Neural progenitor cell (in vitro differentiated cells): ENCODE measurements at regions not wholly inside any gene's neighbourhood (a gene's known extent, or its start where the extent isn't known, plus 50 kb on each side); places are given as distances from the start of the nearest gene placed in this dataset.

ENCODE experiments used
- DNase-seq: peaks from one replicate; pipeline ENCODE4 v3.0.0-alpha.2; 2016; ENCODE audit warnings: low spot score
- H2AFZ ChIP-seq: fragments of 200-600 bp; sonication (generic); replicated peaks from 2 replicates; pipeline ENCODE4 v1.6.1; 2016; ENCODE audit warnings: antibody characterized with exemption
- H3F3A ChIP-seq: fragments of 200-600 bp; sonication (generic); 2 replicates; pipeline ENCODE4 v1.6.1; 2016; ENCODE audit warnings: antibody characterized with exemption, low read depth
- H3K27ac ChIP-seq: fragments of 200-600 bp; sonication (generic); 2 replicates; pipeline ENCODE4 v1.5.1; 2016; ENCODE audit warnings: mild to moderate bottlenecking
- H3K27me3 ChIP-seq: fragments of 200-600 bp; sonication (generic); 2 replicates; pipeline ENCODE4 v1.6.1; 2016; ENCODE audit warnings: mild to moderate bottlenecking, moderate library complexity
- H3K36me3 ChIP-seq: fragments of 200-600 bp; sonication (generic); 2 replicates; pipeline ENCODE4 v1.5.1; 2016
- H3K4me1 ChIP-seq: fragments of 200-600 bp; sonication (generic); 2 replicates; pipeline ENCODE4 v1.6.1; 2016; ENCODE audit warnings: mixed run types
- H3K4me2 ChIP-seq: fragments of 200-600 bp; sonication (generic); 2 replicates; pipeline ENCODE4 v1.6.1; 2016
- H3K4me3 ChIP-seq: fragments of 200-600 bp; sonication (generic); 2 replicates; pipeline ENCODE4 v1.5.1; 2016
- H3K79me2 ChIP-seq: fragments of 200-600 bp; sonication (generic); 2 replicates; pipeline ENCODE4 v1.6.1; 2016; ENCODE audit warnings: low read depth
- H3K9ac ChIP-seq: fragments of 200-600 bp; sonication (generic); 2 replicates; pipeline ENCODE4 v1.6.1; 2016
- H3K9me3 ChIP-seq: fragments of 200-600 bp; sonication (generic); 2 replicates; pipeline ENCODE4 v1.5.1; 2016; ENCODE audit warnings: low read depth
- H4K20me1 ChIP-seq: fragments of 200-600 bp; sonication (generic); 2 replicates; pipeline ENCODE4 v1.6.1; 2016; ENCODE audit warnings: low read depth
- H3K27ac Mint-ChIP-seq: 3 replicates; pipeline ENCODE4 v1.8.0; 2021; ENCODE audit warnings: mixed read lengths
- H3K27me3 Mint-ChIP-seq: 2 replicates; pipeline ENCODE4 v1.8.0; 2022; ENCODE audit warnings: low read depth, mild to moderate bottlenecking, inconsistent platforms, moderate library complexity, mixed read lengths; ENCODE audit not compliant: insufficient read depth
- H3K36me3 Mint-ChIP-seq: 3 replicates; pipeline ENCODE4 v1.8.0; 2021; ENCODE audit warnings: mixed read lengths
- H3K4me1 Mint-ChIP-seq: 3 replicates; pipeline ENCODE4 v1.8.0; 2021; ENCODE audit warnings: mixed read lengths
- H3K4me3 Mint-ChIP-seq: 3 replicates; pipeline ENCODE4 v1.8.0; 2021; ENCODE audit warnings: mild to moderate bottlenecking, moderate library complexity, mixed read lengths
- H3K9me3 Mint-ChIP-seq: 3 replicates; pipeline ENCODE4 v1.8.0; 2020; ENCODE audit warnings: mixed read lengths
- EZH2 ChIP-seq: fragments of 200-600 bp; sonication (generic); IDR thresholded peaks from 2 replicates; pipeline ENCODE4 v1.6.1; 2017; ENCODE audit warnings: antibody characterized with exemption, mild to moderate bottlenecking, moderate library complexity
- EZH2phosphoT487 ChIP-seq: fragments of 200-600 bp; sonication (generic); IDR thresholded peaks from 2 replicates; pipeline ENCODE4 v1.6.1; 2017; ENCODE audit warnings: antibody characterized with exemption
- TF ChIP-seq, protein P1 (sequence below): fragments of 200-600 bp; sonication (generic); IDR thresholded peaks from 2 replicates; pipeline ENCODE4 v1.5.1; 2017; ENCODE audit warnings: antibody characterized with exemption, mild to moderate bottlenecking

DNA sequence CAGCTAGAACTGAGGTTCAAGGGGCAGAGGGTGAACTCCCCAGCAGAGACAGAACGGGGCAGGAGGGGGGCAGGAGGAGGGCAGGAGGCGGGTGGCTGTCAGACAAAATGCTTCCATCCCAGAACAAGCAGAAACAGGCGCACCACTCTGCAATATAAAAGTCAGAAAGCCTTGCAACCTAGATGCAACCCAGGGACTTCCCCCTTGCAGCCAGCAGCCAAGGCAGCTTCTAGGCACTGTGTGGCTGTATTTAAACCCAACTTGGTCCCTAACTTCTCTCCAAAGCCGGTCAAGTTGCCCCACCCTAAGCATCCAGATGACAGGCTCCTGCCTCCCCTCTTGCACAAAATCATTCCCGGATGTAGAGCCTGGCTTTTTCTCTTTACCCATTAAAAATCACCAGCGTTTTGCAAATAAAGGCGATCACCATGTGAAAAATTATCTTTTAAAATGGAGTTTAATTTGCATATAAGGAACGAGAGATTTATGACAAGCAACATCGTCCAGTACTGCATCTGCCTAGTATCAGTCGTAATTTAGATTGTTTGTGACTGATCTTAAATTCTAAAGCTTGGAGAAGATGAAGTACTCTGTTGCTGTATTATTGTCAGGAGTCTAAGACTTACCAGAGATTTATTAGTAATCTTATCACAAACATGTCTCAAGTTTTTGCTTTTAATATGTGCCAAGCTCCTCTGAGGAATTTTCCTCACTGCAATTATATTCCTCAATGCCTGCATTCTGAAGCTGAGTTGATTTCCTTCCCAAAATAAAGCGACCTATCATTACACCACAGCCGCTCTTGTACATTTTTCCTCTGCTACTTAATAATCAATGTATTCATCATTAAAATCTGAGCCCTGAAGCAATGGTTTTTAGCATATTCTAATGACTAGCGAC, 307.1 kb upstream of the ZNF507 start:
- H3K79me2 ChIP-seq: no peaks in the 10 kb centered on the region
- DNase-seq: no peak
- no peak overlapping the region for H3K4me3 ChIP-seq
- Mint-ChIP-seq H3K4me3 (no peak overlapping the region), H3K4me1 (no peaks in the 10 kb centered on the region), H3K36me3 (no peaks in the 10 kb centered on the region), H3K9me3 (no peaks in the 10 kb centered on the region), H3K27ac (no peak overlapping the region), H3K27me3 (peaks cover 14% of the 10 kb centered on the region)
- no peak overlapping the region for H3K4me2 ChIP-seq
- H3K27me3 ChIP-seq: peaks cover 24% of the 10 kb centered on the region
- H3K4me1 ChIP-seq: no peaks in the 10 kb centered on the region
- H3K9me3 ChIP-seq: no peaks in the 10 kb centered on the region
- H2AFZ ChIP-seq: no peak overlapping the region
- TF ChIP-seq, protein P1, sequence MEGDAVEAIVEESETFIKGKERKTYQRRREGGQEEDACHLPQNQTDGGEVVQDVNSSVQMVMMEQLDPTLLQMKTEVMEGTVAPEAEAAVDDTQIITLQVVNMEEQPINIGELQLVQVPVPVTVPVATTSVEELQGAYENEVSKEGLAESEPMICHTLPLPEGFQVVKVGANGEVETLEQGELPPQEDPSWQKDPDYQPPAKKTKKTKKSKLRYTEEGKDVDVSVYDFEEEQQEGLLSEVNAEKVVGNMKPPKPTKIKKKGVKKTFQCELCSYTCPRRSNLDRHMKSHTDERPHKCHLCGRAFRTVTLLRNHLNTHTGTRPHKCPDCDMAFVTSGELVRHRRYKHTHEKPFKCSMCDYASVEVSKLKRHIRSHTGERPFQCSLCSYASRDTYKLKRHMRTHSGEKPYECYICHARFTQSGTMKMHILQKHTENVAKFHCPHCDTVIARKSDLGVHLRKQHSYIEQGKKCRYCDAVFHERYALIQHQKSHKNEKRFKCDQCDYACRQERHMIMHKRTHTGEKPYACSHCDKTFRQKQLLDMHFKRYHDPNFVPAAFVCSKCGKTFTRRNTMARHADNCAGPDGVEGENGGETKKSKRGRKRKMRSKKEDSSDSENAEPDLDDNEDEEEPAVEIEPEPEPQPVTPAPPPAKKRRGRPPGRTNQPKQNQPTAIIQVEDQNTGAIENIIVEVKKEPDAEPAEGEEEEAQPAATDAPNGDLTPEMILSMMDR: no peak
- TF ChIP-seq EZH2phosphoT487 (no peak), EZH2 (no peak)
- H3F3A ChIP-seq: no peaks in the 10 kb centered on the region
- H3K27ac ChIP-seq: no peak overlapping the region
- no peak overlapping the region for H3K9ac ChIP-seq
- no peaks in the 10 kb centered on the region for H3K36me3 ChIP-seq
- H4K20me1 ChIP-seq: no peaks in the 10 kb centered on the region

GRCh38 chr19:32038961-32039360, 306.4 kb upstream of the ZNF507 start:
- Histone ChIP-seq H3F3A (no peaks in the 10 kb centered on the region), H3K27ac (no peak overlapping the region), H3K4me2 (no peak overlapping the region), H3K9ac (no peak overlapping the region), H4K20me1 (no peaks in the 10 kb centered on the region), H3K27me3 (peaks cover 24% of the 10 kb centered on the region), H3K36me3 (no peaks in the 10 kb centered on the region), H3K4me3 (no peak overlapping the region), H3K79me2 (no peaks in the 10 kb centered on the region), H3K4me1 (no peaks in the 10 kb centered on the region), H3K9me3 (no peaks in the 10 kb centered on the region), H2AFZ (no peak overlapping the region)
- H3K9me3 Mint-ChIP-seq: no peaks in the 10 kb centered on the region
- H3K4me3 Mint-ChIP-seq: no peak overlapping the region
- no peak overlapping the region for H3K27ac Mint-ChIP-seq
- no peak for TF ChIP-seq EZH2phosphoT487
- TF ChIP-seq, protein P1: no peak
- TF ChIP-seq EZH2: no peak
- peaks cover 17% of the 10 kb centered on the region for H3K27me3 Mint-ChIP-seq
- H3K36me3 Mint-ChIP-seq: no peaks in the 10 kb centered on the region
- DNase-seq: no peak
- no peaks in the 10 kb centered on the region for H3K4me1 Mint-ChIP-seq

DNA sequence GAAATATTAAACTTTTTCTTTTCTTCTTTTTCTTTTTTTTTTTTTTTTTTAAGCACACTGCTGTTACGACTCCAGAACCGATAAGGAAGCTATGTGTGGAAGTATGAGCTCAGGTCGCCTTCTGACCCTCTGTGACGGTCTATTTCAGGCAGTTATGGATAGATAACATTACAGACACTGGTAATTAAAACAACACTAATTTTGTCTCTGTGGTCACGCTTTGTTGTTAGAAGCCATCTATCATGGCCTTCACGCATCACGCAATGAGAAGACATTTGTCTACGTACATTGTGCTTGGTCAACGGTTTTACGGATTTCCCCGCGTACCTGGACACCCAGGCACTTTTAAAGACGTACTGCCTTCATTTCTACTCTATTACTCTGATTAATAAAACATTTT, 306.0 kb upstream of the ZNF507 start:
- Histone ChIP-seq H3K9me3 (no peaks in the 10 kb centered on the region), H2AFZ (no peak overlapping the region), H3K27ac (no peak overlapping the region), H3K79me2 (no peaks in the 10 kb centered on the region), H3K36me3 (no peaks in the 10 kb centered on the region), H3K27me3 (peaks cover 24% of the 10 kb centered on the region), H3K9ac (no peak overlapping the region), H3K4me1 (no peaks in the 10 kb centered on the region), H3F3A (no peaks in the 10 kb centered on the region), H3K4me2 (no peak overlapping the region), H4K20me1 (no peaks in the 10 kb centered on the region), H3K4me3 (no peak overlapping the region)
- Mint-ChIP-seq H3K9me3 (no peaks in the 10 kb centered on the region), H3K4me1 (no peaks in the 10 kb centered on the region), H3K4me3 (no peak overlapping the region), H3K36me3 (no peaks in the 10 kb centered on the region), H3K27me3 (peaks cover 18% of the 10 kb centered on the region), H3K27ac (no peak overlapping the region)
- TF ChIP-seq EZH2phosphoT487: no peak
- TF ChIP-seq, protein P1: no peak
- no peak for TF ChIP-seq EZH2
- DNase-seq: no peak
